DMS53 (cell line): ENCODE measurements at regions not wholly inside any gene's neighbourhood (a gene's known extent, or its start where the extent isn't known, plus 50 kb on each side); places are given as distances from the start of the nearest gene placed in this dataset.
A peak's percentile ranks its signal among the peaks of the same experiment; 100 is the strongest.
"Not testable (repeated sequence)": the region's sequence is repeated elsewhere in the genome, so short reads cannot be mapped to it uniquely, and the experiment has no call there.

Experiments used
- DNase-seq: peaks from one replicate; lab custom pipeline; 2025; lab: John Stamatoyannopoulos, UW

DNA sequence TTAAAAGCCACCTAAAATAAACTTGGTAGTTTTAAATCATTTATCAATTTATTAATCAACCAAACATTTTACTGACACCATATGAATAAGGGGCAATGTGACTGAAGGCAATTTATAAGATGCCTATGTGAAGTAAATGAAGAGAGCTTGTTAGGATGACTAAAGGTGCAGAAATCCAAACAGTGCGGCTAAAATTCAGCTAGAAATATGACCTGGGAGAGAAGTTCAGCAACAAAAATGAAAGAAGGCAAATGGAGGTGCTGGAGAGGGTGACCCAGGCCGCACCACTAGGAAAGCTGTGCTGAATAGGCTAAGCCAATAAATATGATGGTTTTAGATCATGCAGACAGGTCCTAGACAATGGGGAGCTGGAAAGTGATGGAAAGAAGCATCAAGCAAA lies 403.7 kb downstream of the BTG1 start:
- DNase-seq = no peak

DNA sequence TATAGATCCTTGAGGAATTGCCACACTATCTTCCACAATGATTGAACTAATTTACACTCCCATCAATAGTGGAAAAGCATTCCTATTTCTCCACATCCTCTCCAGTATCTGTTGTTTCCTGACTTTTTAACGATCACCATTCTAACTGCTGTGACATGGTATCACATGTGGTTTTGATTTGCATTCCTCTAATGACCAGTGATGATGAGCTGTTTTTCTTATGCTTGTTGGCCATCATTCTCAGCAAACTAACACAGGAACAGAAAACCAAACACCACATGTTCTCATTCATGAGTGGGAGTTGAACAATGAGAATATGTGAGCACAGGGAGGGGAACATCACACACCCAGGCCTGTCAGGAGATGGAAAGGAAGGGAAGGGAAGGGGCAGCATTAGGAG lies 411.8 kb downstream of the BTG1 start:
- DNase-seq = not testable (repeated sequence)

DNA sequence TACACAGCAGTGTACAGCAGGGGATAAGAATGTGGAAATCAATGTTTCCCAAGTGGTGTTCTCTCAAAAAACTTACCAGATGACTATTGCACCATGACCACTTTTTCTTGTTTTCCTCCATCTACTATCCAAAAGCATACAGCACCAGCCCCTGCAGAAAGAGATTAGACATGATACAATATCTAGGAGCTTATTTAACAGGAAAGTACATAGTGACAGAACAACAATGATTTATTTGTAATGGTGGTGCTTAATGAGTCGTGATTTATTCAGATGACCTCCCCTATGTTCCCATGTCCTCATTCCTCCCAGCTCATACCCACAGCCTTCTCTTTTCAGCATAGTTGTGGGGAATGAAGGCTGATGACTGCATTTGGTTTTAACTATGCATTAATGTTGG lies 413.6 kb downstream of the BTG1 start:
- DNase-seq = no peak

DNA sequence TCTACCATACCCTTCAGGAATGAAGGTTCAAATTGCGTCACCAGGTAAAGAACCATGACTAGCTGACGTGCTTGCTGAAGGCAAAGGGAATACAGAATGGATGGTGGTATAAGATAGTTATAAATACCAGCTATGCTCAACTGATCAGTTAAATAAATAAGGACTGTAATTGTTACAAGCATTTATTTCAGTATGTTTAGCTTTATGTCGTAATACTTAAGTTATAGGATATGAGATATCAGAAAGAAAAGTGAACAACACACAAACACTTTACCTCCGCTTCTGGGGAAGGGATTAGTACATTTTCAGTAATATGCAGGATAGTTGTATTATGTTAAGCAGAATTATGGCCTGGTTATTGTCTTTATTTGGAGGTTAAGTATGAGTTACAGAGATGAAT lies 416.1 kb downstream of the BTG1 start:
- DNase-seq = no peak

DNA sequence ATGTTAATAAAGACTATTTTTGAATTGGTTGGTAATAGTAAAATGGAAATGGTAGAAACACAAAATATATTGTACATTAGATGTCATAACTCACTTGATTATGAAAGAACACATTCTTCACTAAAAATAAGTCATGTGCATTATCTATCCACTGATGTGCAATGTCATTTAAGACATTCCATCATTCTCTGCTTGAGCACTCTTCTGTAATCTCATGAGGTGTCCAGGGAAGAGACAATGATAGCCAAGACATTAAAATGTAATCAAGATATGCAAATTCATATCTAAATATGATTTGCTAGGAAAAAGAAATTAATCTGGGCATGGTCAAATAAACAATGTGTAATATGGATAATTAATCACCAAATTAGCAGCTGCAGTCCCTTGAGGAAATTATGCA lies 422.5 kb downstream of the BTG1 start:
- no peak for DNase-seq

DNA sequence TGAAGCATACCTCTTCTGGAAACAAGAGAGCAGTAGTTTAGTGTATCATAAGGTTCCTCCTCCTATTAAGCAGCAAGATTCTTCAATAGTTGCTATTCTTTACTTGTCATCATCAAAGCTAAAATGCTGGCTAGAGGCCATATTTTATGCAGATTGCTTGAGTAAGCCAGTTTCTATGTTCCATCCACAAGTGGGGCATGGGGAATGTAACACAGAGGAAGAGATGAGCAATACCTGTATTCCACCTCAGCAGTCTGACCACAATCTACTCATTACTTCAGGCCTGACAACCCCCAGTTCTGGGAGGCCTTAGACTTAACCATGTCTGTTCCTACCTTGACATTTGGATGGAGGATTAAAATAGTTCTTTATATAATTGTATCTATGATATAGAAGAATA lies 423.6 kb downstream of the BTG1 start:
- DNase-seq = peak; percentile 7

DNA sequence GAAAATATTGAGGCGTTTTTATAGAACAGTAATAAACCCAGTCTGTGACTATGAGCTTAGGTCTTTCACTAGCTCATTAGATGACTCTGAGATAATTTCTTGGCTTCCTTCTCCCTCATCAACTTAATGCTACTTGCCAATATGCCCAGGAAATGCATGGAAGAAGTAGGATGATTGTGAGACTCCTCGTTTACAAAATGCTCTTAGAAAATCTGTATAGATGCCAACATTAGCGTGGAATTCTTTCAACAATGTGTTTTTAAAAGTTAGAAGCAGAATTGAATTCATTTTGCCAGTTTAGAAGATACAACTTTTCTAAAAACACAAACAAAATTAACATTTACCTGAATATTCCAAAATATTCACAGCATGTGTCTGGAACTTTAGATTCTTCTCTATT lies 424.6 kb downstream of the BTG1 start:
- DNase-seq = no peak

DNA sequence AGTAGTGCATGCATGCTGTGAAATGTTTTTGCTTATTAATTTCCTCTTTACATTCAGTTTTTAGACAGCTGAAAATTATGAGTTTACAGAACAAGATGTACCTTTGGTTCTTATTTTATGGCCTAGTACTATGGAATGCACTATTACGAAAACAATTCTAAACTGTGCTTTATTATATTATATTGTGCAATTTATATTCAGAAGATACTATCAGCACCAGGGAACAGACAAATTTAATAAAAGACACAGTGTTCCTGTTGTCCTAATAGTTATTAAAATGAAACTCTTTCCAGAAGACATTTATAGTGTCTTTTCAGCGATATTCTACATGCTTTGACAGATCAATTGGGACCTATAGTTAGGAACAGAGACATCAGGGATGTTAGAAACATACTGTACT lies 427.3 kb downstream of the BTG1 start:
- no peak for DNase-seq

DNA sequence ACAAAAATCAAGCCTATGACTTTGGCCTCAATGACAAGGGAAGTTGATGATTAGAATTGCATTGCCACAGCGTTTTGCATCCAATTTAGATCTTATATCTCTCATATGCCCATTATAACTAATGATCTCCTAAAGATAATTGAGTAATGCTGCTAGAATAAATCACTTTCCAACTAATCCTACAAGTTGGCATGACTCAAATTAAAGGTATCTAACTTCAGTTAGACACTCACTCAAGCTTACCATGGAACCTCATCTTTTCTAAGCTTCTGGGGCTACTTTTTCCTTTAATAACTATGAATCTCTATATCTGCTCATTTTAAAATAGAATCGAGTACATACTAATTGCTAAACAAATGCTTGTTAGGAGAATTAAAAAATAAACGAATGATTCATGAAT lies 427.8 kb downstream of the BTG1 start:
- DNase-seq = no peak

DNA sequence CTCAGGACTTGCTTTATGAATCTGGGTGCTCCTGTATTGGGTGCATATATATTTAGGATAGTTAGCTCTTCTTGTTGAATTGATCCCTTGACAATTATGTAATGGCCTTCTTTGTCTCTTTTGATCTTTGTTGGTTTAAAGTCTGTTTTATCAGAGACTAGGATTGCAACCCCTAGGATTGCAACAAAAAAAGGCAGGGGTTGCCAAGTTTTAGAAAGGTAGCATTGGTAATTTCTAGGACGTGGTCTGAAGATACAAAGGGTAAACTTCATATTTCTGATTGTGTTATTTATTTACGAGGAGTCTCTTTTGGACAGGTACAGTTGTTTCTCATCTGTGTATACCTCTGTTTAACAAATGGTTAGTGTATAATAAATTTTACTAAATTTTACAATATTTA lies 433.7 kb downstream of the BTG1 start:
- not testable (repeated sequence) for DNase-seq

DNA sequence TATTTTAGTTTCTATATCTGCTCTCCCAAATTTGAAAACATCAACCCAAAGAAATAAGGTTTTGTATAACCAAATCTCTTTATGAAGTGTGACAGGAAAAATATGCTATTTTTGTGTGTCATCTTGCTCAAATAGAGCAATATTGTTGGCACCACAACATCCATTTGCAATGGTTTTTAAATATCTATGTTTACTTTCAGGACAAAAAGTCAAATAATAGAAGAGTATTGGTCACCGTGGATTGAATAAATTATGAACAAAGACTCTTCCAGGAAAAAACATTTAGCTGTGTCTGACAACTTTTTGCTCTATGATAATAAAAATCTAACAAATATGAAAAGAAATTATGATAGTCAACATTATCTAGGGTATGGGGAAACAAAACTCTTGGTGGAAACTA lies 439.2 kb downstream of the BTG1 start:
- no peak for DNase-seq

DNA sequence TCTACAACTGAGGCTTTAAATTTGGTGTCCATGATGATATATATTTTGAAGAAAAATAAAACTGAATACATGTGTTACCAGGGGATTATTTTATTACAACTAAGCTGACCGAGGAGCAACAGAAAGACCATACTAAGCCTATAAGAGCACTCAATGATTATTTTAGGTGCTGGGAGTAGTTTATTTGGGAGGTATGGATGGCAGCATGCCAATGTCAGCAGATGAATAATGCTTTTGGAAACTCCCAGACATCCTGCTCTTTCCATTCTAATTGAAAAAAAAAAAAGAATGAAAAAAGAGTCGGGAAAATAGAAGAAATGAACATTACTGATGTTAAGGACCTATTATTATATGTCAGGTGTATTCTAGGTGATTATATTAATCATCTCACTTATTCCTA lies 441.2 kb downstream of the BTG1 start:
- peak; percentile 69 for DNase-seq

DNA sequence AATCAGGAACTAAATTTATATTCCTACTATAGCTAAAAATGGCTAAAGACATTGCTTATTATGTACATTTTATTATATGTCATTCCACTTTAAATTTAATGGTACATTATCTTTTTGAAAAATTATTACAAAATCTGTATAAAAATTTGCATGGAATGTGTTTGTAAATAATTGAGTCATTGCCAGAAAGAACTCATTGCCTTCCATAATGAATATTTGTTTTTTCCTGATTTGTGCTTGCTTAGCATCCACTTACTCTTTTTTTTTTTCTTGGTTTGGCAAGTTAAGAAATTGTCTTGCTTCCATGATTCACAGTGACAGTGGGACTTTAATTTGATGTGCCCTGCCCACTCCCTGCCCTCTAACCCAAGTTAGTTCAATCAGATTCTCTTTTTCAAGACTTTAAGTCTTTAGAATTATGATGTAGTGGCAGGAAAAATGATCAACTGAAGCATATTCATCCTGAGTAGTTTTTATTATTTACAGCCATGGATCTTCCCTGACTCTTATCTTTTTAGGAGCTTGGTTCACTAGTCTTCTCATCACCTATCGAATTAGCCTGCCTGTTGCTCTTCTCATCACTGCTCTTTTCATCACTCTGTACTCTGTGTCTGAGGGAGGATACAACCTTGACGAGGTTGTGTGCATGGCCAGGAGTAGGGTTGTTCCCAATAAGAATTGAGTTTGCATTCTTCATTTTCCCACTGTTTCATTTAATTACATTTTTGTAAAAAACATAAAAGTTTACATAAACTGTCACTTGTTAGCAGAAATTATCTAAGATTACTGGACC lies 442.0 kb downstream of the BTG1 start:
- DNase-seq = no peak

DNA sequence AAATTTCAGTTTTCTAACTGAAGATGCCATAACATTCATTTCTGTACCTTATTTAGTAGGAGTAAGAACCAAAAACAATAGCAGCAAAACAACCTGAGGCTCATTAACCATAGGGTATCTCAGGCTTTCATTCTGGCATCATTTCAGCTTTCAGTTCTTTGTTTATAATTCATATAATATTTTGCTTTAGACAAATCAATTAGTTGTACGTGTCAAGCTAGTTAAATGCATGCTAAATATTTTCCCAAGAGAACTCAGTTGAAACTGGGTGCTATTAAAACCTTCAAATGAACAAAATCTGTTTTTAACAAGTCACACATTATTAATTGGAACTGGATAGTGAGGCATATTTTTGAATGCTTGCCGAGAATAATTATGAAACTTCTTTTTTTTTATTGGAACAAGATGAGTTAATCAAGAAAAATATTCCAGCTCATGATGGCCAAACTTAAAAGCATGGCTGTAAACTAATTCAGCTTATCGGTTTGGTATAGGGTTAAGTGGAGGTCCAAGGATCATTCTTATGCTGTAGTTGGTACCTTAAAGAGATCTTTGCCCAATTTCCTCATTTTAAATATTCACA lies 442.7 kb downstream of the BTG1 start:
- DNase-seq = no peak

DNA sequence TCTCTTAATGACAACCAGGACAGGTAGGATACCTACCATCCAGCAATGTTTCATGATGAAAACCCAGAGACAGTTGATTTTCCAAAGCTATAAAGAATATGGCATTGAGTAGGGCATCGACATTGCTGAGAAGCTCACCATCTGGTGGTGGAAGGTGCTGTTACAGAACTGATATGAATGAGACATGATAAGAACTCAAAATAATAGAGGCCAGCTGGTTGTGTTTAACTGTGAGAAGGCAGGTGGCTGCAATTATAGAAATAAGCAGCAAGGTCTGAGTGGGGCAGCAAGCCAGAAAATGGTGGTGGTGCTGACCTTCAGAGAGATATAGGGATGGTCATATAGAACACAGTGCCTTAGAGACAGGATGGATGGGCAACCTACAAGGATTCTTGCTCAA lies 449.7 kb downstream of the BTG1 start:
- peak; percentile 71 for DNase-seq

DNA sequence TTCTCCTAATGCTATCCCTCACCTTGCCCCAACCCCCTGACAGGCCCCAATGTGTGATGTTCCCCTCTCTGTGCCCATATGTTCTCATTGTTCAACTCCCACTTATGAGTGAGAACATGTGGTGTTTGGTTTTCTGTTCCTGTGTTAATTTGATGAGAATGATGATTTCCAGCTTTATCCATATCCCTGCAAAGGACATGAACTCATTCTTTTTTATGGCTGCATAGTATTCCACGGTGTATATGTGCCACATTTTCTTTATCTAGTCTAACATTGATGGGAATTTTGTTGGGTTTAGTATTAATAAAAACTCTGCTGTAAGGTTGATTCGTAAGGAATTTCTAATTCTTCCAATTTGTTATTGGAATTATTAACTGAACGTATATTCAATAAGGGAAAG lies 450.2 kb downstream of the BTG1 start:
- not testable (repeated sequence) for DNase-seq

DNA sequence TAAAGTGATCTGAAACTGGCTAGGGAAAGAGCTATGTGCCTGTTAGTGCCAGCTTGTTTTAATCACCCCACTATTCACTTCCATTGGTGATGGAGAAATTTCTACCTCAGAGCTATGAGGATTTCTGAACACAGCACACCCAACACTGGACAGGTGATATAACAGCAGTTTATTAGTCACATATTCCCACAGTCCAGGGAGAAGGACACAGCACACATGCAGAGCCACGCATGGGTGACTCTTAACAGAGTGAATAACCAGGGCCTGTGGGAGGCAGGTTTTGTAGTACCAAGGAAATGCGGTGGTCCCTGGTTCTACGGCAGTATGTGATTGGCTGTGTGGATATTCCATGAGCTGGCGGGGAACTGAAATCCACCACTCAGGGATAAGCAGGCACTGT lies 455.1 kb downstream of the BTG1 start:
- DNase-seq = peak; percentile 17

DNA sequence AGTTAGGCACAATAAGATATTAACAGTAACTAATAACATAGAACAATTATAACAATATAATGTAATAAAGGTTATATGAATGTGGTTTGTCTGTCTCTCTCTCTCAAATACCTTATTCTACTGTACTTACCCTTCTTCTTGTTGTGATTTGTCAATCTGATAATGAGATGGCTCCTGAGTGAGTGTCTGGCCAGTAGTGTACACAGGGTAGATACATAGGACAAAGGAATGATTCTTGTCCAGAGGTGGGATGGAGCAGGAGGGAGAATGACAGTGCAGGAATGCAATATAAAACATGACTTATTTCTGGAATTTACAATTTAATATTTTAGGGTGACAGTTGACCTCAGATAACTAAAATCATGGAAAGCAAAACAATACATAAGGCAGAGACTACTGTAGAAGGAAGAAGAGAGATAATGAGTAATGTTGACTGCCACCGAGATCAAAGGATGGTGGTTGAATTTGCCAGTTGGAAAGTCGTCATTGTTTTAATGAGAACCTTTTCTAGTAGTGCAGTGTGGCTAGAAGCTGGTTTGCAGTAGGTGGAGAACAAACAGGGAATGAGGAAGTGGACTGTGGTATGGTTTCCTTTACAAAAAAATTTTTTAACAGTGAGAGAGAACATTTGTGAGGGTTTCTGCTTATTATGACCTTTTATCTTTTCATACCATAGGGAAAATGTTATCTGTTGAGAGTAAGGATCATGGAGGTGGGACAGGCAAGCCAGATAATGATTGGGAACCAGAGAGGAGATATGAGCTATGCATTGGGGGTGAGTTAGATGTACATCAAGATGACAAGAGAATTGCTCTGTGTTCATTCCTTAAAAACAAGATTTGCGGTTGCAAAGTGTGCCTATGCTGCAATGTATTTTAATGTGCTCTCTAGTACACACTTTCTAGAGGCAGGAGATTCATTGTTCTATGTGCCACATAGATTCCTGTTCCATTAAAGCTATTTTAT lies 458.3 kb downstream of the BTG1 start:
- peak; percentile 71 for DNase-seq

DNA sequence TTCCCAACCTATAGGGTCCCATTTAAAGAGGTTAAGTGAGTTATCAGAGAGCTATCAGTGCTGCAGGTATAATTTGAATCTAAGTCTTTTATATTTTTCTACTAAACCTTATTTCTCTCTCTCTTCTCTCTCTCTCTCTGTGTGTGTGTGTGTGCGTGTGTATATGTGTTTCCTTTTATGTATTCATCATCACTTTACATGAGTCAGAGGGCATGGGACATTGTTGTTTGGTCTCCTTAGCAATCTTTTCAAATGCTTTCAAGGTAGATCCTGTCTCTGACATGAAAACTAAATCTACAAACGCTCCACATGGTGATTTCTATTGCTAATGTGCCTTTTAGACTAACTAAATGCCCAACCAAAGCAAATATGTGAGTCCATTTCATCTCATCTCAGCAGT lies 459.7 kb downstream of the BTG1 start:
- peak; percentile 90 for DNase-seq

DNA sequence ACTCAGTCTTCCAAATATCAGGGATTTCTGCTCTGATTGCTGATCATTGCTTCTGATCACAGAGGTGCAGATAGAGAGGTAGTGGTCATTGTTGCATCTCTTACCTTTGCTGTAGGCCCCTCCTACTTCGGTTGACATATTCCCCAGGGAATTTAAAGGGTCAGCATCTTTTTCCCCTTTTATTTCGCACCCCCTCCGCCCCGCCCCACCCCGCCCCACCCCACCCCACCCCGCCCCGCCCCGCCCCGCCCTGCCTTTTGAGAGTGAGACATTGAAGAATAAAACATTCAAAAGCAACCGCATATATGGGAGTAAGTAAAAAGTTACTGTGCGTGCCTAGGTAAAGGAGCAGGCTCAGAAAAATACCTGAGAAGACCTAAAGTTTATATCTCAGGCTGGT lies 463.9 kb downstream of the BTG1 start:
- no peak for DNase-seq

DNA sequence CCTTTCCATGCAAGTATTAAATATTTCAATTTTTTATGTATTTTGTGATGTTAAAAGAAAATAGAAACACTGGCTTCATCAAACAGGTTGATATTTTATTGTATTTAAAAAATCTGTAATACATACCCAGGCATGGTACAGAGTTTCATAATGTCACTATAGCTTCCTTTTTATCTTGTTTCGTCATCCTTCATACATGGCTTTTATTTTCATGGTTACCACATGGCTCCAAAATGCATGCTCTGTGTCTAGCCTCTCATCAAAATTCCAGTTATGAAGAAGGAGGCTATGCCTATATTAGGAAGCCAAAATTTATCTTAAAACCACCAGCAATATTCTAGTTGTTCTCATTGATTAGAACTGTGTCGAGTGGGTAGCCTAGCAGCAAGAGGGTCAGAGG lies 464.8 kb downstream of the BTG1 start:
- DNase-seq = no peak

DNA sequence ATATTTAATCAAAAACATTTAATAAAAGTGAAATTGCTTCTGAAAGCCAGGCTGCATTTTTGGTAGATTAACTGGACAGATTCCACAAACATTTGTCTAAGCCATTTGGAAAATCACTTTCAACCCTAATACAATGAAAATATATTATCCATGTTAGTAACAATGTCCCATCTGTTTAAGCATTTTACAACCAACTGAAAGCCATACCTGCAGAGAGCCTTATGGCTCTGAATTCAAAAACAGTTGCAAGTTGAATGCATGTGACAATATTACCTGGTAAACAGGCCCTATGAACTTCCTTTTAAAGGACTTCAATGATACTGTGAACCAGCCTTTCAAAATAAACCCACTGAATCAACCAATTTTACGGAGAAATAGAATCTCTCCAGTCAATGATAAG lies 468.1 kb downstream of the BTG1 start:
- no peak for DNase-seq

DNA sequence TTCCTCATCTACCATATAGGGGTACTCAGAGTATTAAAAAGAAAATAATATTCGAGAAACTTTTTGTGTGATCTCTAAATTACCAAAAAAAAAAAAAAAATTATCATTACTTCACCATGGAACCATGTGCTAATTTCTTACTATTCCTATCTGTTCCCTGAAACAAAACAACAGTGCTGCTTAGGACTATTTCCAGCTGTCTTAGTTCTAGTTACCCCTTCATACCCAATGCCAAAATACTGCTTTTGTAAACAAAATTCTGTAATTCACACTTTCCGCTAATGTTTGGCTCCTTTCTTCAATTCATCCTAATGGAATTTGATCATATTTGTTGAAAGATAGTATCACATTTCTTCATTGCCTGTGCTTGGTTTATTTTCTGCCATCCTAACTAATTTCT lies 470.2 kb downstream of the BTG1 start:
- DNase-seq = no peak
